ENCODE measurements at regions not wholly inside any gene's neighbourhood (a gene's known extent, or its start where the extent isn't known, plus 50 kb on each side); places are given as distances from the start of the nearest gene placed in this dataset.
"Not testable (repeated sequence)": the region's sequence is repeated elsewhere in the genome, so short reads cannot be mapped to it uniquely, and the experiment has no call there.

DNA sequence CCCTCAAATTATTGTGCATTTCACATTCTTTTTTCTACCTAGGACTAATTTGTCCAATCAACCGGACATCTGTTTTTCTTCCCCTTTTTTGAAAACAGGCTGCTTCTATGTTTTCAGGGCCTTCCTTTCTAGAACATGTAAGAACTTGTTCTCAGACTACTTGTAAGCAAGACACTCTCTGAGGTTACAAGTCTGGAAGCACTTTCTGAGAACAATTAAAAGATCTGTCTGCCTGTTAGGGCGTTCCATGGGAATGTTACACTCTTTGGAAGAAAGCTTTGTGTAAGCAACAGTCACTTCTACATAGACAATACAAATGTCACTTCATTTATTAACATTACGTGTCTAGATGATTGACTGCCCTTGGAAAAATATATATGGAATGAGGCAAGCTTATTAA lies 50.9 kb upstream of the HSPB3 start:
- no peak for DNase-seq (ENCODE audit: low read depth in 2 of 2)

DNA sequence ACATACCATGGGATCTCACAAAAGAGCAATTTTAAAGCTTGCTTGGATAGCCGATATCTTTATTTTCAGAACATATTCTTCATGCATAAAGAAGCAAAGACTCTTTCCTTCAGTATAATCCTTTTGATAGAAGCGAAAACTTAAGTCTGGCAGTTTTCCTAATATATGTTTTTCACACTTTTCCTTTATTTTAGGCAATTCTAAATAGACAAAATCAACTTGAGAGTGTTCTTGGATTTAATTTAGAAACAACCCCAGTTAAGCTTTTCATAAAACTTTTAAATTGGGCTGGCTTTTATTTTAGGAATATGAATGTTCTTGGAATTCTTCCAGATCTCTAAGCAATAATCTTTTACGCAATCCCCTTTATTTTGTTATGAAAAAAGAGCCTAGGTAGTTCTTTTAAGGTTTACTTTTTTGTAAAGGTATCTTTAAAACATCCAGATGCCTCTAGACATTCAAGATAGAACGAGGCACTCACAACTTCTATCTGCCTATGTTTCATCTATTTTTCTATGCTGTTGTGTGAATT lies 51.5 kb upstream of the HSPB3 start:
- no peak for DNase-seq (ENCODE audit: low read depth in 2 of 2)

DNA sequence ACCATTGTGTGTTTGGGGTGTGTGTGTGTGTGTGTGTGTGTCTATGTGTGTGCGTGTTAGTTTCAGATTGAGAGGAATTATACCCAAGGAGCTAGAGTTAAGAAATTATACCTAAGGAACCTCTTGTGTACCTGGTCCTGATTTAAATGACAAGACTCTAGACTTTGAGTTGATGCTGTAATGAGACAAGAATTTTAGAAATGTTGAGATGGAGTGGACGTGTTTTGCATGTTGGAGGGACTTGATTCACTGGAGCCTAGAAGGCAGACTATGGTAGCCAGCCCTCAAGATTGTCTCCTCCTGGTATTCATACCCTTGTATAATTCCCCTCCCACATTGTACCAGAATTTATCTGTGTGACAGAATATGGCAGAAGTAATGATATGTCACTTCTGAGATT lies 52.4 kb upstream of the HSPB3 start:
- DNase-seq (ENCODE audit: low read depth in 2 of 2) = no peak

DNA sequence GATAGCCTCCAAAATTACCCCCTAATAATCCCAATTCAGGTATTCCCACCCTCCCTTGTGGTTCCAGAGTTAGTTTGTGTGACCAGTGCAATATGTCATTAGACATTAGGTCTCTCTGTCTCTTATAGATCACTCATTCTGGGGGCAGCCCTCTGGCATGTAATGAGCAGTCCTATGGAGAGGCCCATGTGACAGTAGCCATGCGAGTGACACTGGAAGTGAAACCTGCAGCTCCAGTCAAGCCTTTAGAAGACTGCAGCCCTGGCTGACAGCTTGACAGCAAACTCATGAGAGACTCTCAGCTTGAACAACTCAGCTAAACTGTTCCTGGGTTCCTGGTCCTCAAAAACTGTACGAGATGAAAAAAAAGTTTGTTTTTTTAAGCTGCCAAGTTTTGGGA lies 54.0 kb upstream of the HSPB3 start:
- DNase-seq (ENCODE audit: low read depth in 2 of 2) = no peak

DNA sequence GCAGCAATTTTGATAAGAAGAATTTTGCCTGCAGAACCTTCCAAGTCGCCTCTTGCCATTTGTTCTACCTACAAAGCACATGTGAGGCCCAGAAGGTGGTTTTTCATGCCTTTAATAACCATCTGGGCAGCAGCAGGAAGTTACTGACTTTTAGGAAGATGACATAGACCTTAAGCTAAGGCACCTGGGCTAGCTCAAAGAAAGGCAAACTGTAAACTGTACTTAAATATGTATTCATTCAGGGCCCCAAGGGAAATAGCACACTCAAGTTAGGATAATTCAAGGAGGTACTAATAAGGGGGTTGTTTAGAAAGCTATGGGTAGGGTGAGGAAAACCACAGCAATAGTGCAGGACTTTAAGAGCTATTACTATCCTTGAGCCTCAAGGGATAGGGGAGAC lies 57.3 kb upstream of the HSPB3 start:
- DNase-seq (ENCODE audit: low read depth in 2 of 2) = no peak

DNA sequence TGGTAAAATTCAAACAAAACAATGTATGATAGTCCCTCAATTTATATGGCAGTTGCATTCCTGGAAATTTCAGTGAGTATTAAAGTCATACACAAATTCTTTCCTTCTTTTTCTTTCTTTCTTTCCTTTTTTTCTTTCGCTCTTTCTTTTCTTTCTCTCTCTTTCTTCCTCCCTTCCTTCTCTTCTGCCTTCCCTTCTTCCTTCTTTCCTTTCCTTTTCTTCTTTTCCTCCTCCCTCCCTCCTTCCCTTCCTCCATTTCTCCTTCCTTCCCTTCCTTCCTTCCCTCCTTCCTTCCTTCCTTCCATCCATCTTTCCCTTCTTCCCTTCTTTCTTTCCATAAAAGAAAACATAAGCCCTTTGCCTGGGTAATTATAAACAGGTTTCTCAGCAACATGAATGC lies 58.1 kb upstream of the HSPB3 start:
- DNase-seq (ENCODE audit: low read depth in 2 of 2) = no peak

DNA sequence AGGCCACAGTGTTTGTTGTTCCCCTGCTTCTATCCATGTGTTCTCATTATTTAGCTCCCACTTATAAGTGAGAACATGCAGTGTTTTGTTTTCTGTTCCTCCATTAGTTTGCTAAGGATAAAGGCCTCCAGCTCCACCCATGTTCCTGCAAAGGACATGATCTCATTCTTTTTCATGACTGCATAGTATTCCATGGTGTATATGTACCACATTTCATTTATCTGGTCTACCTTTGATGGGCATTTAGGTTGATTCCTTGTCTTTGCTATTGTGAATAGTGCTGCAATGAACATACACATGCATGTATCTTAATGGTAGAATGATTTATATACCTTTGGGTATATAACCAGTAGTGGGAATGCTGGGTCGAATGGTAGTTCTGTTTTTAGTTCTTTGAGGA lies 62.5 kb upstream of the HSPB3 start:
- DNase-seq (ENCODE audit: low read depth in 2 of 2) = not testable (repeated sequence)

DNA sequence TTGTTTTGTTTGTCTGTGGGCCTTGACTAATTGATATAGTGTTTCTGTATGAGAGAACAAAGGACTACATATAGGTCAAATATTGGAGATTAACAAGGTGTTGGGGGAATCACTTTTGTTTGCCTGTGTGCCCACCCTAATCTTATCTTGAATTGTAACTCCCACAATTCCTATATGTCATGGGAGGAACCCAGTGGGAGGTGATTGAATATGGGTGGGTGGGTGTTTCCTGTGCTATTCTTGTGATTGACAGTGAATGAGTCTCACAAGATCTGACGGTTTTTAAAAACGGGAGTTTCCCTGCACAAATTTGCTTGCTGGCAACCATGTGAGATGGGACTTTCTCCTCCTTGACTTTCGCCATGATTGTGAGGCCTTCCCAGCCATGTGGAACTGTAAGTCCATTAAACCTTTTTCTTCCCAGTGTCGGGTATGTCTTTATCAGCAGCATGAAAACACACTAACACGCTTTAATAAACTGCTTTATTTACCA lies 64.9 kb upstream of the HSPB3 start:
- no peak for DNase-seq (ENCODE audit: low read depth in 2 of 2)

DNA sequence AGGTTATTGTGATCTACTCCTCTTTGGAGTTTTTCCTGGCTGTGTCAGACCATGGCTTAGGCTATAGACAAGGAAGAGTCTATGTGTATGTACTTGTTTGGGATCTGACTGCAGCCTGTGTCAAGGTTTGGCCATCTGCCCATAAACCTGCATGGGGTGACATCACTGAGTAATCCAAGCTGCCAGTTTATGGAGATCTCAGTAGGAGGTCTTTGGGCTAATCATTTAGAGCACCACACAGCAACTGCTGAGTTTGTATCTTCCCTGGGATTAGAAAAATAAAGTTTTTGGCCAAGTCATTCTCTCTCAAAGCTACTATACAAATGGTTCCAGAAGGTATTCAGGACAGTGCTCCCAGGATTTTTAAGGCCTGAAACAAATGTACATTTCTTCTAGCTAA lies 65.5 kb upstream of the HSPB3 start:
- DNase-seq (ENCODE audit: low read depth in 2 of 2) = peak; percentile 87 to 90

DNA sequence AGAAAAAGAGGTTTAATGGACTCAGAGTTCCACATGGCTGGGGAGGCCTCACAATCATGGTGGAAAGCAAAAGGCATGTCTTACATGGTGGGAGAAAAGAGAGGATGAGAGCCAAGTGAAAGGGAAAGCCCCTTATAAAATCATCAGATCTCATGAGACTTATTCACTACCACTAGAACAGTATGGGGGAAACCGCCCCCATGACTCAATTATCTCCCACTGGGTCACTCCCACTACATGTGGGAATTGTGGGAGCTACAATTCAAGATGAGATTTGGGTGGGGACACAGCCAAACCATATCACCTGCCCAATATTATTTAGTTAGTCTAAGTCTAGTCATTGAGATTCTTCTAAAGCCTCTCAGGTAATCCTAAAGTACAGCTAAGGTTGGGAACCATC lies 66.1 kb upstream of the HSPB3 start:
- not testable (repeated sequence) for DNase-seq (ENCODE audit: low read depth in 2 of 2)

DNA sequence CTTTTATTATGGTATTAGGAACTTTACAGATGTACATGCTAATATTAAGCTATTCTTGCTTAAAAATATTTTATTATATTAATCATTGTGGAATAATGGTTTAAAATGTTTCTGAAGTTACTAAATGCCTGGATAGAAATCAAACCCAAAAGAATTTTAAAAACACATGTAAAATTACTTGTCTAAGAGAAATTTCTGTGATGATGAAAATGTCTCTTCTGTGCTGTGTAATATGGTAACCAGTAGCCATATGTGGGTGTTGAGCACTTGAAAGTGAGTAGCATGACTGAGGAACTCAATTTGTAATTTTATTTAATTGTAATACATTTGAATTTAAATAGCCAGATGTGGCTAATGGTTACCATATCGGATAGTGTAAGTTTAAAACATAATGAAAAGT lies 66.7 kb upstream of the HSPB3 start:
- DNase-seq (ENCODE audit: low read depth in 2 of 2) = no peak

DNA sequence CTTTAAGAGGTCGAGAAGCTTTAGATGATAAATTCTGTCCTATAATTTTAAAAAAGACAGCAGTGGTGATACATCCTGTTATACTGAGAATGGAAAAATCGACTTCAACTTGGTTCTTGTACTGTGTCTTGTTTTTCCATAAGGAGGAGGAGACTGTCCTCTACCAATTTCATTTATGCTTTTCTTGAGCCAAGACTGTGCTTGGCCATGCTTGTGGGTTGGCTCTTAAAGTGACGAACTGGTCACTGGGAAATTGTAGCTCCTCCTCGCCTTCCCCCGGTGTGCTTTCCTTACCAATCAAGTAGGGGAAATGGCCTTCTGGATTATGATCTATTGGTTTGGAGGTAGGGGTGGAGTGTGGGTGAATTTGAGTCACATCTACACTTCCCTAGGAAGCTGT lies 67.1 kb upstream of the HSPB3 start:
- DNase-seq (ENCODE audit: low read depth in 2 of 2) = no peak

DNA sequence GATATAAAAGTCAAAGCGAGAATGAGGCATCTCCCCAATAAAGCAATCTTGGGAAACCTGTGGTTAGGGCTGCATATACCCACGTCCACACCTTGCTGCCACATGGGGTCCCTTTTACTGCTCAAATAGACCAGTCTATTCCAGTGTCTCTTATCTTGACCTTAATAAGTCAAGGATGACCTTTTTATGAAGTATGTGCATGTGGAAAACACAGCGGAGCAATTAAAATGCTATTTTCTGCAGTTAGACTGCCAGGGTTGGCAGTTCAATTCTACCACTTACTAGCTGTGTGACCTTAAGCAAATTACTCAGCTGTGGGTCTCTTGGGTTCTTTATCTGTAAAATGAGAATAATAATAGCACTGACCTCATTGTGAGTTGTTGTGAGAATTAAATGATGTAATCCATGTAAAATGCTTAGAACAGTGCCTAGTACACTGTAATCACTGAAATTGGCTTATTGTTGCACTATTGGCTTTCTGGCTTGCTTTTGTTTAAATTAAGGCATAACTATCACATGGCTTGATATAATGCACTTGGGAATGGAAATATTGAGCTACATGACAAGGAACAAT lies 67.8 kb upstream of the HSPB3 start:
- DNase-seq (ENCODE audit: low read depth in 2 of 2) = no peak

DNA sequence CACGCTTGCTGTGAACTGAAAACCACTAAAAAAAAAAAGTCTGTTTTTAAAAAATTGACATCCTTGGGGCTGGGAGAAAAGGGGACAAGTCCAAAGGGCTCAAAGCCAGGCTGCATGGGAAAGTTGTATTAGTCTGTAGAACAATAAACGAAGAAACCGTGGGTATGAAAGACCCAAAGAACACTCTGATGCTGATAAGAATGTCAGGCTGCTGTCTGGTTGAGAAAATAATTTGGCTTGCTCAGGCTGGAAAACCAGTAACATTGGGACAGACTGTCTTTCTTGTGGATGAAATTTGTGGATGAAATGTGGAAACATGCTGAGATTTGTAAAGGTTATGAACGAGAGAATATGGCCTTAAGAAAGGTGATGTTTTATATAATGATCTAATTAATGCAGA lies 68.5 kb upstream of the HSPB3 start:
- DNase-seq (ENCODE audit: low read depth in 2 of 2) = no peak

DNA sequence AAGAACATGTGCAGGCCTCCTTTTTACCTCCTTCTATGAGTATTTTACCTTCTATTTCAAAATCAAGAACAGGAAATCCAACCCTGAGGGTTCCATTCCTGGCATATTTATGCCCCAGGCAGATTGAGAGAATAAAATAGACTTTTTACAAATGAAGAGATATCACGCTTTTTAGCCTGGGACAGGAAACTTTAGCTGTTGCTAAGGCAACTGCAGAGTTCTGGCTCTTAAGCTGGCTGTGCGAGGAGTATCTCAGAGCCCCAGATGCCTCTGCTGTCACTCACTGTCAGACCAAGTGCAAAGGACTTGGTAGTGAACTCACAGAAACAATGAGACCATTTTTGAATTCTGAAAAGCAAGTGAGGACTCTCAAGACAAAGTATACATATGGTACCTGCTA lies 69.5 kb upstream of the HSPB3 start:
- DNase-seq (ENCODE audit: low read depth in 2 of 2) = no peak

DNA sequence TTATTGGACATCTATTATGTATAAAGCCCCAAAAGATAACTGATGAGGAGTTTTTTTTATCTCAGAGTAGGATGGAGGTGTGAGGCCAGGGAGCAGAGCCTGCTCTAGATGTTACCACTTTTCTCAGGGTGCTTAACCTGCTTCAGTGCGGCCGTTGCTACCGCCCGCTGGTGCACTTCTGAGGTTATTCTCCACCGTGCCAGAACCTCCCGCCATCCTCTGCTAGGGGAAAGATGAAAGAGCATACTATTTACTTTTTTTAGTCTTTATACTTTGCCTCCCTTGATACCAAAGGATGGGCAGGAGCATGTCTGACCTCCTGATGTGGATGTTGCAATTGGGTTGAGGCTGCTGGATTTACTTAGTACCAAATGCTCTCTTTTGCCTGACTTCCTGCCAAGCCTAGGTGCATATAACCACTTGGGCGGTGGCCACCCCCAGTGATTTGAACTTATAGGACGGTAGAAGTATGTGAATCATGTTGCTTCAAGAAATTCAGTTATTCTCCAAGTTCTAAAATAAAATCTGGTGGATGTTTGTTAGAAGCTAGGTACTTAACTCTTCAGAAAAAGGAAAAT lies 71.1 kb upstream of the HSPB3 start:
- no peak for DNase-seq (ENCODE audit: low read depth in 2 of 2)

DNA sequence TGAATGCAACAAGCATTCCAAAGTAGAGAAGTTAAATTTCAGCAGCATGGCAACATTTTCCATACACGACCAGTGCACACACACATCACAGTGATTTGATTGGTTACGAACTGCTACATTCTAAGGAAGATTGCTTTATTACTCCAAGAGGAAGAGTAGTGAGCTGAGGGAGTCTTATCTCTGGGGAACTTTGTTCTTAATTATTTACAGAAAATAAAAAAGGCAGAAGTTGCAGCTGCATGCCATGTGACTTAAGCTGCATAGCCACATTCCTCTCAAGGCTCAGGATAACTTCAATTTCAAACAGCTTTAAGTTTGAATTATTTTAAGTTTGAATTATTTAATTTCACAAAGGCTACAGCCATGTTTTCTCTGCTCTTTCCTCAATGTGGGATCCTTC lies 71.6 kb upstream of the HSPB3 start:
- no peak for DNase-seq (ENCODE audit: low read depth in 2 of 2)

DNA sequence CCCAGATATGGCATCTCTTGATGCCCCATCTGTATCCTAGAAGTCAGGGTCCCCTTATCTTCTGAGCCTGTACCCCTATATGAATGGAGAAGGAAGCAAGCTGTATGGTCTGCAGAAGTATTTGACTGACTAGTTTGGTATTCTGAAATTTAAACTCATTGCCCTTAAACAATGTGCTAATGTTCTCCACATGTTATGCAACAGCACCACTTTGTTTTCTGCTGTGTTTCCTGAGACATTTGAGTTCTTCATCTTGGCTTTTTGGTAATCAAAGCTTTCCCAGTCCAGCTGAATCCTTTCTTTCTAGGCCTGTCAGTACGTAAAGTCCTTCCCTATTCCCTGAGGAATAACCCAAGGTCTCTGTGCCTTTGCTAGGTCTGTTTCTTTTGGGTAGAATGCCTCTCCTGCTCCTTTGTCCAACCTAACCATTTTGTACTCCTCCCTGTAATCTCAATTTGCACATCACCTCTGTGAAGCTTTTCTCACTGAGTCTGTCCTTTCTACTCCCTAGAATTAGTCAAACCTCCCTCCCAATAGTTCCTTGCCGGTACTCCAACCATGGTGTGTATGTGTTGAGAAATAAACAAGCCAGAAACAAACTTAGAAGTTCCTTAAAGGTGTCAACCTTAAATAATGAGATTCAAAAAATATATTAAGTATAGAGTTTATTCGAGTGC lies 72.1 kb upstream of the HSPB3 start:
- no peak for DNase-seq (ENCODE audit: low read depth in 2 of 2)

DNA sequence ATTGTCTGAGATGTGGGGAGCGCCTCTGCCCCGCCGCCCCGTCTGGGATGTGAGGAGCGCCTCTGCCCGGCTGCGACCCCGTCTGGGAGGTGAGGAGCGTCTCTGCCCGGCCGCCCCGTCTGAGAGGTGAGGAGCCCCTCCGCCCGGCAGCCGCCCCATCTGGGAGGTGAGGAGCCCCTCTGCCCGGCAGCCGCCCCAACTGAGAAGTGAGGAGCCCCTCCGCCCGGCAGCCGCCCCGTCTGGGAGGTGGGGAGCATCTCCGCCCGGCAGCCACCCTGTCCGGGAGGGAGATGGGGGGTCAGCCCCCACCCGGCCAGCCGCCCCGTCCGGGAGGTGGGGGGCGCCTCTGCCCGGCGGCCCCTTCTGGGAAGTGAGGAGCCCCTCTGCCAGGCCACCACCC lies 70.9 kb upstream of the ARL15 start:
- DNase-seq (ENCODE audit: low read depth in 2 of 2) = not testable (repeated sequence)

DNA sequence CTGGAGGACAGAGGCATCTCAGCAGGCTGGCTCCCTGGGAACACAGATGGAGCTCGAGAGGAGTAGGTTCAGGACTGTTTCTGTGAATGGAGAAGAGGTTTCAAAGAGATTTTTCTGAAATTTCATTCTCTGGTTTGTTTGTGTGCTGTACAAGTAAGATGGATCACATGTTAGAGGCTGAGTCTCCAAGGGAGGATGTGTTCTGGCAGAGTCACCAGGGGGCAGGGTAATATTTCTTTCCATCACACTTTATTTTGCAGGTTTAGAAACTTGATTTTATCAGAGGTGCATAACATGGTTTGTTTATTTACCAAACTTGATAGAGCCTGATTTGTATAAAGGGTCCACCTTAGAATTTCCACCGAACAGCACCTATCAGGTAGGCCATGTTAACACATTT lies 69.2 kb upstream of the ARL15 start:
- DNase-seq (ENCODE audit: low read depth in 2 of 2) = no peak

DNA sequence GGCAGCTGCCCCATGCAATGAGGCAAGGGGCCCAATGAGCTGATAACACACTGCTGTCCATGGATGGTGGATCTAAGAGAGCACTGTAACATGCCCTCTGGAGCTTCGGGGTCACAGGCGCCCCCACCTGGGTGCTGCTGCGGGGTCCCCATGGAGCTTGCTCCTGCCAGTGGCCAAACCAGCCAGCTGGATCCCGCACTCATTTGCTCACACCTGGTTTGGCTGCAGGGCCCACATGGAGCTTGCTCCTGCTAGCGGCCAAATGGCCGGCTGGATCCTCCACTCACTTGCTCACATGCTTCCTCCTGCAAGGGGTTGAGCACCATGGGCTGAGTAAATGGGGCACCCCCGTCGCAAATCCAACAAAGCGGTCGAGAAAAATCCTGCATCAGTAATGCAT lies 68.3 kb upstream of the ARL15 start:
- no peak for DNase-seq (ENCODE audit: low read depth in 2 of 2)

DNA sequence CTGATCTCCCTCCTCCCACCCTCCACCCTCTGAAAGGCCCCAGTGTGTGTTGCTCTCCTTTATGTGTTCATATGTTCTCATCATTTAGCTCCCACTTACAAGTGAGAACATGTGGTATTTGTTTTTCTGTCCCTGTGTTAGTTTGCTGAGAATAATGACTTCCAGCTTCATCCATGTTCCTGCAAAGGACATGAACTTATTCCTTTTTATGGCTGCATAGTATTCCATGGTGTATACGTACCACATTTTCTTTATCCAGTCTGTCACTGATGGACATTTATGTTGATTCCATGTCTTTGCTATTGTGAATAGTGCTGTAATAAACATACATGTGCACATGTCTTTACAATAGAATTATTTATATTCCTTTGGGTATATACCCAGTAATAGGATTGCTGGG lies 67.0 kb upstream of the ARL15 start:
- DNase-seq (ENCODE audit: low read depth in 2 of 2) = not testable (repeated sequence)

DNA sequence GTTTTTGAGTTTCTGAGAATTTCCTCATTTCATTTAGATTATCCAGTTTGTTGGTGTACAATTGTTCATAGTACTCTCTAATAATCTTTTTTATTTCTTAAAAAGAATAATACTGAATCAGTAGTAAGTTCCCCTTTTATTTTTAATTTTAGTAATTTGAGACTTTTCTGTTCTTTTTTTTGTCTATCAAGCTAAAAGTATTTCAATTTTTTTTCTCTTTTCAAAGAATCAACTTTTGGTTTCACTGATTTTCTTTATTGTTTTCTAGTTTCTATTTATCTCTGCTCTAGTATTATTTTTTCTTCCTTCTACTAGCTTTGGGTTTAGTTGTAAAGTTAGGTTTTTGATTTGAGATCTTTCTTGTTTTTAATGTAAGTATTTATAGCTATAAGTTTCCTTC lies 60.6 kb upstream of the ARL15 start:
- DNase-seq (ENCODE audit: low read depth in 2 of 2) = no peak

Measured in fibroblast of skin of left quadriceps (primary cell).